ENCODE measurements at regions not wholly inside any gene's neighbourhood (a gene's known extent, or its start where the extent isn't known, plus 50 kb on each side); places are given as distances from the start of the nearest gene placed in this dataset.

GRCh38 chr9:31908891-31909480, 475.5 kb upstream of the ACO1 start (continued):
- no peak for TF ChIP-seq CUX1 (CRISPR knock-in tag; IDR thresholded peaks at IDR 0.05)
- TF ChIP-seq ZBTB17 (CRISPR knock-in tag; IDR thresholded peaks at IDR 0.05), result no peak
- TF ChIP-seq SIN3A (IDR thresholded peaks at IDR 0.05; ENCODE audit: borderline replicate concordance in 2 of 2, control insufficient read depth in 1 of 2, low read depth in 2 of 2, low read length in 2 of 2), result no peak
- TF ChIP-seq MAFG (tag; conservative IDR thresholded peaks at IDR 0.05), result no peak
- TF ChIP-seq HOXB6 (CRISPR knock-in tag; IDR thresholded peaks at IDR 0.05; ENCODE audit: borderline replicate concordance), result no peak

- no peaks in the 10 kb centered on the region for H3K27me3 ChIP-seq (ENCODE audit: control insufficient read depth in 2 of 2, insufficient read depth in 2 of 2, low read length in 2 of 2)
- BruUV-seq (replicated peaks), result no TSS peak
- FAIRE-seq, result no peak
- TF ChIP-seq HMGN3 (IDR thresholded peaks at IDR 0.05; ENCODE audit: borderline replicate concordance, extremely low read depth, insufficient read length, low read depth, low read length), result no peak
- no peak for TF ChIP-seq ZNF324 (CRISPR knock-in tag; IDR thresholded peaks at IDR 0.05)
- TF ChIP-seq ZNF764 (CRISPR knock-in tag; IDR thresholded peaks at IDR 0.05; ENCODE audit: low read depth), result no peak
- no peak for TF ChIP-seq SAFB2 (IDR thresholded peaks at IDR 0.05; ENCODE audit: borderline replicate concordance, low read depth, low read length, severe bottlenecking)
- no peak for TF ChIP-seq ZBTB43 (CRISPR knock-in tag; IDR thresholded peaks at IDR 0.05)
- TF ChIP-seq ZNF668 (CRISPR knock-in tag; IDR thresholded peaks at IDR 0.05), result no peak
- TF ChIP-seq ZNF395 (CRISPR knock-in tag; IDR thresholded peaks at IDR 0.05), result no peak
These were observed 471.8 kb upstream of the ACO1 start for GRCh38 chr9:31912636-31913035.

More at GRCh38 chr9:31912636-31913035, 471.8 kb upstream of the ACO1 start:
- H3K9ac ChIP-seq (ENCODE audit: insufficient read depth in 1 of 2, low read depth in 2 of 2, low read length in 2 of 2), result no peak overlapping the region
- ChIA-PET POLR2A (no interaction called here), CTCF (ENCODE audit: low intra/inter-chr PET ratio) (no interaction called here)
- no peaks in the 10 kb centered on the region for H3K9me1 ChIP-seq (ENCODE audit: control insufficient read depth, insufficient read depth, low read length)
- H3K4me1 ChIP-seq (replicated peaks in 1 of 2; ENCODE audit: control insufficient read depth in 2 of 2, insufficient read depth in 2 of 2, low read length in 2 of 2), result no peaks in the 10 kb centered on the region
- in situ Hi-C loops (cut with MboI), result no loop called here
- H3K4me2 ChIP-seq (ENCODE audit: insufficient read depth, low read length), result no peak overlapping the region
- no peaks in the 10 kb centered on the region for H3K79me2 ChIP-seq (ENCODE audit: control insufficient read depth, insufficient read depth, low read length)
- H3K9me3 ChIP-seq (replicated peaks; ENCODE audit: control insufficient read depth, insufficient read depth, low read depth, low read length), result no peaks in the 10 kb centered on the region
- H3K4me3 ChIP-seq, result no peak overlapping the region
- H3K27ac ChIP-seq (ENCODE audit: extremely low read depth, low read depth, low read length), result no peak overlapping the region
- no peak overlapping the region for H2AFZ ChIP-seq (ENCODE audit: low read depth, low read length)
- ATAC-seq (no peak), DNase-seq (ENCODE audit: extremely low read depth in 1 of 4, low spot score in 3 of 4) (no peak)
- no peaks in the 10 kb centered on the region for H4K20me1 ChIP-seq (replicated peaks; ENCODE audit: control insufficient read depth, insufficient read depth, low read length)
- no peaks in the 10 kb centered on the region for H3K36me3 ChIP-seq (ENCODE audit: control insufficient read depth, insufficient read depth, low read length)
- intact Hi-C loops (cut with micrococcal nuclease), result no loop called here

Data from K562 (cell line).